Fibroblast of lung (primary cell): ENCODE measurements at regions not wholly inside any gene's neighbourhood (a gene's known extent, or its start where the extent isn't known, plus 50 kb on each side); places are given as distances from the start of the nearest gene placed in this dataset.

ENCODE experiments used
- CTCF ChIP-seq, 2 donors: IDR thresholded peaks in 1 of 2; conservative IDR thresholded peaks in 1 of 2; 1 replicate in 1 of 2; 2 replicates in 1 of 2; pipeline ENCODE4 v1.5.1; 2011 to 2012; ENCODE audit warnings: low read length in 2 of 2, control low read depth in 1 of 2, inconsistent platforms in 1 of 2, low read depth in 1 of 2, mild to moderate bottlenecking in 1 of 2
- EZH2 ChIP-seq: IDR thresholded peaks from 2 replicates; pipeline ENCODE4 v1.5.1; 2012; ENCODE audit warnings: low read length, control low read depth, mild to moderate bottlenecking; ENCODE audit errors: missing control alignments

DNA sequence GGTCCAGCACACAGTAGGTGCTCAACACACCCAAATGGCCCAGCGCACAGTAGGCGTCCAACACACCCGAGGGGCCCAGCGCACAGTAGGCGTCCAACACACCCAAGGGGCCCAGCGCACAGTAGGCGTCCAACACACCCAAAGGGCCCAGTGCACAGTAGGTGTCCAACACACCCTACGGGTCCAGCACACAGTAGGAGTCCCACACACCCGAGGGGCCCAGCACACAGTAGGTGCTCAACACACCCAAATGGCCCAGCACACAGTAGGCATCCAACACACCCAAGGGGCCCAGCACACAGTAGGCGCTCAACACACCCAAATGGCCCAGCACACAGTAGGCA lies 80.8 kb downstream of the FOXL3 start:
- TF ChIP-seq EZH2, result no peak
- TF ChIP-seq CTCF (conservative IDR thresholded peaks at IDR 0.05 in 1 of 2, IDR thresholded peaks at IDR 0.05 in 1 of 2; ENCODE audit: low read depth in 1 of 2, low read length in 2 of 2), result no peak
